H1 (cell line): ENCODE measurements at regions not wholly inside any gene's neighbourhood (a gene's known extent, or its start where the extent isn't known, plus 50 kb on each side); places are given as distances from the start of the nearest gene placed in this dataset.

ENCODE experiments used
- CTCF ChIA-PET: fragments of 300-600 bp; sonication (Branson Sonifier 250); formaldehyde crosslinking; loops from one replicate; lab custom pipeline; 2021; ENCODE audit not compliant: partially characterized antibody; lab: Charles Lee
- POLR2A ChIA-PET: fragments of 300-600 bp; sonication (Branson Sonifier 250); formaldehyde crosslinking; loops from one replicate; lab custom pipeline; 2021; ENCODE audit warnings: inconsistent platforms; ENCODE audit not compliant: partially characterized antibody; lab: Charles Lee
- DNase-seq, 2 experiments: peaks; one replicate each; pipeline versions ENCODE4 v3.0.0 to v3.0.0-alpha.2; 2010 to 2022; ENCODE audit warnings: low spot score in 2 of 2, low read depth in 1 of 2, mixed read lengths in 1 of 2
- FAIRE-seq: peaks from 2 replicates; lab custom pipeline; 2011; peaks lifted over from hg19 to GRCh38; lab: Jason Lieb, UNC
- H2AFZ ChIP-seq: 2 replicates; pipeline ENCODE4 v1.8.1; 2012; ENCODE audit warnings: low read length, inconsistent platforms
- H2AK5ac ChIP-seq: 2 replicates; pipeline ENCODE4 v1.6.1; 2013; ENCODE audit warnings: low read depth, low read length
- H2BK120ac ChIP-seq: replicated peaks from 2 replicates; pipeline ENCODE3; 2013; ENCODE audit warnings: low read depth, low read length, inconsistent platforms
- H2BK12ac ChIP-seq: 2 replicates; pipeline ENCODE4 v1.6.1; 2013; ENCODE audit warnings: low read depth, low read length
- H2BK15ac ChIP-seq: 2 replicates; pipeline ENCODE4 v1.6.1; 2013; ENCODE audit warnings: low read length
- H2BK20ac ChIP-seq: 2 replicates; pipeline ENCODE4 v1.6.1; 2013; ENCODE audit warnings: low read length
- H2BK5ac ChIP-seq: 2 replicates; pipeline ENCODE4 v1.6.1; 2013; ENCODE audit warnings: low read depth, low read length
- H3K14ac ChIP-seq: 2 replicates; pipeline ENCODE4 v1.6.1; 2013; ENCODE audit warnings: inconsistent platforms; ENCODE audit not compliant: insufficient read length
- H3K18ac ChIP-seq: 2 replicates; pipeline ENCODE4 v1.6.1; 2013; ENCODE audit warnings: low read length; ENCODE audit errors: extremely low read depth
- H3K23ac ChIP-seq: 2 replicates; pipeline ENCODE4 v1.6.1; 2013; ENCODE audit warnings: inconsistent platforms; ENCODE audit not compliant: insufficient read length
- H3K23me2 ChIP-seq: 2 replicates; pipeline ENCODE4 v1.6.1; 2013; ENCODE audit warnings: low read depth, low read length
- H3K27ac ChIP-seq: 2 replicates; pipeline ENCODE4 v1.6.1; 2011; ENCODE audit warnings: low read depth, low read length, inconsistent platforms
- H3K27me3 ChIP-seq, 4 experiments: replicated peaks in 1 of 4; 1 replicate in 1 of 4; 2 replicates in 3 of 4; pipeline versions ENCODE4 v1.6.1 to v1.8.1; 2011 to 2013; ENCODE audit warnings: low read length in 3 of 4, mild to moderate bottlenecking in 3 of 4, inconsistent platforms in 2 of 4, mixed read lengths in 2 of 4, moderate library complexity in 1 of 4; ENCODE audit not compliant: control insufficient read depth in 3 of 4, insufficient read depth in 3 of 4; ENCODE audit errors: extremely low read depth in 1 of 4
- H3K36me3 ChIP-seq, 4 experiments: 2 replicates each; pipeline versions ENCODE4 v1.6.1 to v1.8.1; 2011 to 2013; ENCODE audit warnings: mild to moderate bottlenecking in 4 of 4, low read length in 3 of 4, moderate library complexity in 2 of 4, control low read depth in 1 of 4, inconsistent platforms in 1 of 4; ENCODE audit not compliant: insufficient read depth in 4 of 4, control insufficient read depth in 2 of 4
- H3K4ac ChIP-seq: replicated peaks from 2 replicates; pipeline ENCODE3; 2013; ENCODE audit warnings: low read length, low read depth, mixed read lengths, inconsistent platforms; ENCODE audit not compliant: insufficient read length
- H3K4me1 ChIP-seq, 4 experiments: replicated peaks in 1 of 4; 1 replicate in 1 of 4; 2 replicates in 3 of 4; pipeline versions ENCODE4 v1.6.1 to v1.8.1; 2011 to 2013; ENCODE audit warnings: low read length in 3 of 4, inconsistent platforms in 2 of 4, mixed read lengths in 1 of 4; ENCODE audit not compliant: insufficient read depth in 4 of 4, control insufficient read depth in 3 of 4
- H3K4me2 ChIP-seq, 2 experiments: 2 replicates each; pipeline versions ENCODE4 v1.6.1 to v1.8.1; 2011 to 2013; ENCODE audit warnings: low read depth in 2 of 2, low read length in 2 of 2, control low read depth in 1 of 2, inconsistent platforms in 1 of 2, mild to moderate bottlenecking in 1 of 2; ENCODE audit not compliant: insufficient read depth in 1 of 2
- H3K4me3 ChIP-seq, 4 experiments: fragments of 200-600, 300-600 bp in 1 of 4; sonication (generic), shearing (Covaris generic), sonication (Bioruptor Twin) in 1 of 4; 2 replicates each; pipeline versions ENCODE4 v1.5.1 to v1.8.1; 2011 to 2016; ENCODE audit warnings: low read length in 4 of 4, low read depth in 3 of 4, control low read depth in 2 of 4, inconsistent platforms in 2 of 4, mild to moderate bottlenecking in 2 of 4, mixed read lengths in 1 of 4, moderate library complexity in 1 of 4; ENCODE audit not compliant: insufficient read depth in 2 of 4; ENCODE audit errors: extremely low read depth in 1 of 4
- H3K56ac ChIP-seq: replicated peaks from 2 replicates; pipeline ENCODE3; 2013; ENCODE audit warnings: low read depth, mild to moderate bottlenecking, mixed read lengths, low read length, inconsistent platforms; ENCODE audit not compliant: insufficient read length
- H3K79me1 ChIP-seq: 2 replicates; pipeline ENCODE4 v1.6.1; 2013; ENCODE audit warnings: low read depth, low read length, control low read depth
- H3K79me2 ChIP-seq, 2 experiments: 2 replicates each; pipeline versions ENCODE4 v1.6.1 to v1.8.1; 2012 to 2013; ENCODE audit warnings: low read length in 2 of 2, mild to moderate bottlenecking in 2 of 2, inconsistent platforms in 1 of 2; ENCODE audit not compliant: insufficient read depth in 2 of 2, control insufficient read depth in 1 of 2
- H3K9ac ChIP-seq, 4 experiments: replicated peaks in 1 of 4; 1 replicate in 1 of 4; 2 replicates in 3 of 4; pipeline versions ENCODE4 v1.6.1 to v1.8.1; 2011 to 2013; ENCODE audit warnings: low read depth in 3 of 4, low read length in 3 of 4, control low read depth in 2 of 4, mild to moderate bottlenecking in 2 of 4, moderate library complexity in 2 of 4, inconsistent platforms in 1 of 4; ENCODE audit errors: extremely low read depth in 1 of 4
- H3K9me3 ChIP-seq, 2 experiments: 2 replicates each; pipeline versions ENCODE4 v1.6.1 to v1.8.1; 2012 to 2013; ENCODE audit warnings: mild to moderate bottlenecking in 2 of 2, moderate library complexity in 2 of 2, control low read depth in 1 of 2, inconsistent platforms in 1 of 2, low read depth in 1 of 2, low read length in 1 of 2, mixed read lengths in 1 of 2; ENCODE audit not compliant: insufficient read depth in 2 of 2
- H4K20me1 ChIP-seq, 2 experiments: replicated peaks in 1 of 2; 2 replicates each; pipeline versions ENCODE3 to v1.8.1; 2011 to 2013; ENCODE audit warnings: inconsistent platforms in 2 of 2, low read length in 2 of 2, mild to moderate bottlenecking in 1 of 2; ENCODE audit not compliant: insufficient read depth in 2 of 2, control insufficient read depth in 1 of 2
- H4K5ac ChIP-seq: 2 replicates; pipeline ENCODE4 v1.6.1; 2013; ENCODE audit warnings: low read length, low read depth, mixed read lengths, inconsistent platforms; ENCODE audit not compliant: insufficient read length
- H4K8ac ChIP-seq: 2 replicates; pipeline ENCODE4 v1.8.0; 2013; ENCODE audit warnings: mild to moderate bottlenecking, moderate library complexity, low read length, inconsistent platforms; ENCODE audit not compliant: insufficient read depth; ENCODE audit errors: extremely low read depth
- H4K91ac ChIP-seq: replicated peaks from 2 replicates; pipeline ENCODE3; 2013; ENCODE audit warnings: low read length, mixed read lengths, inconsistent platforms; ENCODE audit not compliant: insufficient read length
- GTF2F1 ChIP-seq: IDR thresholded peaks from 2 replicates; pipeline ENCODE4 v1.6.1; 2012; ENCODE audit warnings: low read depth, low read length, improper control_type of control experiment, borderline replicate concordance
- NRF1 ChIP-seq: IDR thresholded peaks from 2 replicates; pipeline ENCODE4 v1.6.1; 2011; ENCODE audit warnings: mild to moderate bottlenecking, low read depth, low read length, improper control_type of control experiment
- TAF7 ChIP-seq: optimal IDR thresholded peaks from 2 replicates; pipeline ENCODE3; 2011; ENCODE audit warnings: low read depth, mild to moderate bottlenecking, inconsistent platforms, low read length, moderate library complexity, borderline replicate concordance
- WGBS, 2 experiments: shearing (Covaris generic) in 1 of 2; methylation state at CpG; one replicate each; pipeline versions ENCODE4 v1.1.6 to v1.1.7; 2013 to 2015; ENCODE audit warnings: low lambda C conversion rate in 2 of 2, mixed read lengths in 2 of 2, inconsistent platforms in 1 of 2, low coverage in 1 of 2, missing lambda C conversion rate in 1 of 2; ENCODE audit not compliant: insufficient replicate concordance in 2 of 2, insufficient coverage in 1 of 2, insufficient read length in 1 of 2; ENCODE audit errors: extremely low coverage in 1 of 2, missing lambda C conversion rate in 1 of 2; 5-methylcytosine and 5-hydroxymethylcytosine counted together
- TF ChIP-seq, protein P1 (sequence below): IDR thresholded peaks from 2 replicates; pipeline ENCODE4 v1.6.1; 2012; ENCODE audit warnings: inconsistent platforms

- Histone ChIP-seq H2AFZ (0 out of 2 replicates have a peak overlapping the region, but pooled peaks have one; percentile 41), H3K23ac (no peak overlapping the region), H4K8ac (no peak overlapping the region), H4K5ac (no peak overlapping the region), H3K27ac (no peak overlapping the region), H2BK15ac (no peak overlapping the region), H3K56ac (no peak overlapping the region), H2BK20ac (no peak overlapping the region), H4K20me1 (no peaks in the 10 kb centered on the region), H3K4ac (no peak overlapping the region), H2AK5ac (no peak overlapping the region), H3K9ac (no peak overlapping the region), H3K79me1 (no peaks in the 10 kb centered on the region), H4K91ac (no peak overlapping the region), H3K4me3 (no peak overlapping the region), H2BK12ac (no peak overlapping the region), H3K18ac (no peak overlapping the region), H2BK120ac (no peak overlapping the region), H3K79me2 (no peaks in the 10 kb centered on the region), H3K23me2 (no peaks in the 10 kb centered on the region), H2BK5ac (no peak overlapping the region), H3K4me1 (peaks cover 0 to 4% (median 1%) of the 10 kb centered on the region in 4 experiments; a peak in 3 of 7 replicates), H3K36me3 (no peaks in the 10 kb centered on the region), H3K27me3 (no peaks in the 10 kb centered on the region), H3K9me3 (no peaks in the 10 kb centered on the region), H3K4me2 (no peak overlapping the region), H3K14ac (no peak overlapping the region)
- TF ChIP-seq GTF2F1 (no peak), NRF1 (no peak), TAF7 (no peak)
- TF ChIP-seq, protein P1, sequence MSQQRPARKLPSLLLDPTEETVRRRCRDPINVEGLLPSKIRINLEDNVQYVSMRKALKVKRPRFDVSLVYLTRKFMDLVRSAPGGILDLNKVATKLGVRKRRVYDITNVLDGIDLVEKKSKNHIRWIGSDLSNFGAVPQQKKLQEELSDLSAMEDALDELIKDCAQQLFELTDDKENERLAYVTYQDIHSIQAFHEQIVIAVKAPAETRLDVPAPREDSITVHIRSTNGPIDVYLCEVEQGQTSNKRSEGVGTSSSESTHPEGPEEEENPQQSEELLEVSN: no peak
- no peak for FAIRE-seq
- POLR2A ChIA-PET: interaction anchor here (1.2 kb wide), 1 partner anchor 14 kb away, joined by 3 read pairs; no protein-coding TSS in a partner anchor
- CTCF ChIA-PET: interaction anchor here (1.0 kb wide), 2 partner anchors 321 to 509 kb away, joined by 3 read pairs; no protein-coding TSS in a partner anchor
- DNase-seq: no peak
- WGBS, 2 experiments: 94% methylated on average over 3 of the region's 3 CpGs; no CpG with 5 or more reads in 1 of the 2 experiments
Observed at GRCh38 chr10:8380833-8381496, 326.5 kb downstream of the GATA3 start.
